Activated naive CD4-positive, alpha-beta T cell treated with anti-CD3 and anti-CD28 coated beads, Interleukin-2, amount 50 U/mL, for 72 hours (primary cell): ENCODE measurements at regions not wholly inside any gene's neighbourhood (a gene's known extent, or its start where the extent isn't known, plus 50 kb on each side); places are given as distances from the start of the nearest gene placed in this dataset.

Source experiments
- ATAC-seq, 2 donors: fragments of 150-1000 bp; cut with Tn5 transposase; 2 replicates each; pipeline ENCODE4 v1.10.0; 2021; ENCODE audit warnings: mild to moderate bottlenecking in 2 of 2, moderate library complexity in 2 of 2
- DNase-seq, 2 donors: peaks; one replicate each; pipeline ENCODE4 v3.0.0; 2021 to 2022; ENCODE audit warnings: low spot score in 2 of 2
- H3K27ac Mint-ChIP-seq, 2 donors: one replicate each; pipeline ENCODE4 v1.8.0; 2022; ENCODE audit warnings: mild to moderate bottlenecking in 2 of 2, mixed read lengths in 2 of 2
- H3K36me3 Mint-ChIP-seq, 2 donors: one replicate each; pipeline ENCODE4 v1.8.0; 2022; ENCODE audit warnings: mixed read lengths in 2 of 2
- H3K9me3 Mint-ChIP-seq, 2 donors: one replicate each; pipeline ENCODE4 v1.8.0; 2022; ENCODE audit warnings: mixed read lengths in 2 of 2

GRCh38 chr17:53950207-53950857 lies 127.6 kb downstream of the KIF2B start:
- Mint-ChIP-seq H3K9me3 (peaks cover 32 to 42% of the 10 kb centered on the region in 2 donors), H3K27ac (no peak overlapping the region), H3K36me3 (peaks cover 3 to 9% of the 10 kb centered on the region in 2 donors)
- no peak for ATAC-seq
- DNase-seq, result no peak

DNA sequence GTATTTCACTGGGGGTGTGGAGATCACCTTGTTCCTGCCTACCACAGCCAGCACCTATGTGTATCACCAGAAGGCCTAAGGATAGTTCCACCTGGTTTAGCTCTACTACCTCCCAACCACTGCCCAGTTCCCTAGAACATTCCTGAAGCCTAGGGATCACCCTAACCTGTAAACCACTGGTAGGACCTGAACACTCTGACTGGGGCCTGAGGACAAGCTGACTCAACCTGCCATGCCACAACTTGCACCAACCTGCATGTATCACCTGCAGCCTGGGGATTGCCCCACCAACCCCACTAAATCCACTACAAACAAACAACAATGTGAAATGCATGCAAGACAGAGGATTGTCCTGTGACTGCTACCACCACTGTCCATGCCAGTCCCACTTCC lies 128.1 kb downstream of the KIF2B start:
- ATAC-seq, result no peak
- peaks cover 35 to 46% of the 10 kb centered on the region in 2 donors for H3K9me3 Mint-ChIP-seq

DNA sequence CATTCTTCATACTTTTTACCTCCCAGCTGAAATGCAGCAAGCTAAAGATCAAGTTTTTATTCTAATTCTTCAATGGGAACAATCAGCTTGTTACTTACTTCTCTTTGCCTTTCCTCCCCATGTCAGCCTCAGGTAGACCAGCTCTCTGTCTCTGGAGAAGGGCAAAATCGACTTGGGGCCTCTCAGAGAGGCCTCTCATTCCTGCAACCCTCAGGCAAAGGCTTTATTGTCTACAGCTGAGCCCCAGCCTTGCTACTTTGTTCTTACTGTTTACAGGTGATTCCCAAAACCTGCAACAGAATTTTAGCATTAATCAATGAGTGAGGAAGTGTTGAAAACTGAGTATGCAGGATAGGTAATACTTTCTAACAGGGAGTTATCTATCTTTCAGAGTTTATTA lies 148.6 kb downstream of the KIF2B start:
- H3K9me3 Mint-ChIP-seq, result peaks cover 0 to 13% of the 10 kb centered on the region in 2 donors
- no peak overlapping the region for H3K27ac Mint-ChIP-seq
- no peaks in the 10 kb centered on the region for H3K36me3 Mint-ChIP-seq
- ATAC-seq (no peak), DNase-seq (no peak)

More for the DNA sequence above, 128.1 kb downstream of the KIF2B start:
- no peak for DNase-seq
- H3K36me3 Mint-ChIP-seq, result peaks cover 6 to 12% of the 10 kb centered on the region in 2 donors
- H3K27ac Mint-ChIP-seq, result no peak overlapping the region

DNA sequence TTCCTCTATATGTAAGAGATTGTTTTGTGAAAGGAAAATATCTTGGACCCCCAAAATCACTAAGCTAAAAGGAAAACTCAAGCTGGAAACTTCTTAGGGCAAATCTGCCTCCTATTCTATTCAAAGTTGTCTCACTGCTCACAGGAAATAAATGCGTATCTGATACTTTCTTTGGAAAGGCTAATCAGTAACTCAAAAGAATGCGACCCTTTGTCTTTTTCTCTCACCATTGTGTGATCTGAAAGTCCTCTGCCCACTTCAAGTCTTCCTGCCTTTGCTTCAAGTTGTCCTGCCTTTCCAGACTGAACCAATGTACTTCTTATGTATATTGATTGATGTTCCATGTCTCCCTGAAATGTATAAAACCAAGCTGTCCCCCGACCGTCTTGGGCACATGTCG lies 157.3 kb downstream of the KIF2B start:
- DNase-seq, result no peak
- no peak for ATAC-seq
- Mint-ChIP-seq H3K36me3 (no peaks in the 10 kb centered on the region), H3K27ac (no peak overlapping the region), H3K9me3 (peaks cover 9 to 17% of the 10 kb centered on the region in 2 donors)

GRCh38 chr17:53996131-53996530 lies 173.4 kb downstream of the KIF2B start:
- Mint-ChIP-seq H3K36me3 (no peaks in the 10 kb centered on the region), H3K9me3 (peaks cover 13 to 14% of the 10 kb centered on the region in 2 donors), H3K27ac (no peak overlapping the region)
- DNase-seq (no peak), ATAC-seq (no peak)

- Mint-ChIP-seq H3K27ac (no peak overlapping the region), H3K9me3 (peaks cover 15 to 20% of the 10 kb centered on the region in 2 donors), H3K36me3 (no peaks in the 10 kb centered on the region)
- no peak for ATAC-seq
- DNase-seq, result no peak
These were observed 174.2 kb downstream of the KIF2B start for GRCh38 chr17:53996890-53997289.

DNA sequence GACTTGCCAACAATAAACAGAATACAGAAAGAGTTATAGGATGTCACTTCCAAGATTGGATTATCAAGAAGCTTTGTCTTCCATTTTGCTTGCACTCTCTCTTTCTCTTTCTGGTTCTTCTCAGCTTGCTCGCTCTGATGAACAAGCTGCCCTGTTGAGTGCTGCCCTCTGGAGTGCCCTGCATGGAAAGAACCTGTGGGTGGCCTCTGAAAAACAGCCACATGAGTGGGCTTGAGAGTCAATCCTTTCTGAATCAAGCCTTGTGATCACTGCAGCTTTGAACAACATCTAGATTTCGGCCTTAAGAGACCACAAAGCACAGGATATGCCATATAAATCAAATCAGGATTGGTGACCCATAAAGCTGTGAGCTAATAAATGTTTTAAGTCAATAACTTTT lies 185.1 kb downstream of the KIF2B start:
- Mint-ChIP-seq H3K9me3 (peaks cover 17 to 26% of the 10 kb centered on the region in 2 donors), H3K36me3 (no peaks in the 10 kb centered on the region), H3K27ac (no peak overlapping the region)
- ATAC-seq, result no peak
- no peak for DNase-seq

DNA sequence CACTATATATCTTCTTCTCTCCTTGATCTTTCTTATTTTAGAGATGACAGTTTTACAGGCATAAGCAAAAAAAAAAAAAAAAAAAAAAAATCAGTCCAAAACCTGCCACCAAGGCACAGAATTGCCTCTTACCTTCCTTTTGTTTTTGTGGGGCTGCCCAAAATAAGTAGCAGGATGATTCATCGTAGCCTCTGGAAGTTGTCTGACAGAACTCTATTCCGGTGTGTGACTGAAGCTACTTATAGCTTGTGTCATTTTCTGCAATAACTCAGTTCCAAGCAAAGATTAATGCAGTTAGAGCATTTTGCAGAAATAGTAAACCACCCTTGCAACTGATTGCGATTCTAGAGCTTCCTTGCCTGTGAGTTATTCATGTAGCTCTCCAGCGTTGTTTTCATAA lies 186.8 kb downstream of the KIF2B start:
- Mint-ChIP-seq H3K36me3 (no peaks in the 10 kb centered on the region), H3K9me3 (peaks cover 19 to 32% of the 10 kb centered on the region in 2 donors), H3K27ac (no peak overlapping the region)
- ATAC-seq, result no peak
- no peak for DNase-seq

- ATAC-seq (no peak), DNase-seq (no peak)
- Mint-ChIP-seq H3K9me3 (peaks cover 26 to 41% of the 10 kb centered on the region in 2 donors), H3K36me3 (no peaks in the 10 kb centered on the region), H3K27ac (no peak overlapping the region)
These were observed 190.3 kb downstream of the KIF2B start for GRCh38 chr17:54013072-54013471.

DNA sequence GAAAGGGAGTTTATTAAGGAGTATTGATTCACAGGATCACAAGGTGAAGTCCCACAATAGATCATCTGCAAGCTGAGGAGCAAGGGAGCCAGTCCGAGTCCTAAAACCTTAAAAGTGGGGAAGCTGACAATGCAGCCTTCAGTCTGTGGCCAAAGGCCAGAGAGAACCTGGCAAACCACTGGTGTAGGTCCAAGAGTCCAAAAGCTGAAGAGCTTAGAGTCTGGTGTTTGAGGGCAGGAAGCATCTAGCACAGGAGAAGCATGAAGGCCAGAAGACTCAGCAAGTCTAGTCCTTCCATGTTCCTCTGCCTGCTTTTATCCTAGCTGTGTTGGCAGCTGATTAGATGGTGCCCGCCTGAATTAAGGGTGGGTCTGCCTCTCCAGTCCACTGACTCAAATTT lies 193.0 kb downstream of the KIF2B start:
- H3K27ac Mint-ChIP-seq, result no peak overlapping the region
- DNase-seq, result no peak
- peaks cover 32% of the 10 kb centered on the region in 2 donors for H3K9me3 Mint-ChIP-seq
- ATAC-seq, result no peak
- no peaks in the 10 kb centered on the region for H3K36me3 Mint-ChIP-seq

GRCh38 chr17:54021418-54021817 lies 198.7 kb downstream of the KIF2B start:
- Mint-ChIP-seq H3K36me3 (no peaks in the 10 kb centered on the region), H3K9me3 (peaks cover 31 to 40% of the 10 kb centered on the region in 2 donors), H3K27ac (no peak overlapping the region)
- no peak for DNase-seq
- ATAC-seq, result no peak

DNA sequence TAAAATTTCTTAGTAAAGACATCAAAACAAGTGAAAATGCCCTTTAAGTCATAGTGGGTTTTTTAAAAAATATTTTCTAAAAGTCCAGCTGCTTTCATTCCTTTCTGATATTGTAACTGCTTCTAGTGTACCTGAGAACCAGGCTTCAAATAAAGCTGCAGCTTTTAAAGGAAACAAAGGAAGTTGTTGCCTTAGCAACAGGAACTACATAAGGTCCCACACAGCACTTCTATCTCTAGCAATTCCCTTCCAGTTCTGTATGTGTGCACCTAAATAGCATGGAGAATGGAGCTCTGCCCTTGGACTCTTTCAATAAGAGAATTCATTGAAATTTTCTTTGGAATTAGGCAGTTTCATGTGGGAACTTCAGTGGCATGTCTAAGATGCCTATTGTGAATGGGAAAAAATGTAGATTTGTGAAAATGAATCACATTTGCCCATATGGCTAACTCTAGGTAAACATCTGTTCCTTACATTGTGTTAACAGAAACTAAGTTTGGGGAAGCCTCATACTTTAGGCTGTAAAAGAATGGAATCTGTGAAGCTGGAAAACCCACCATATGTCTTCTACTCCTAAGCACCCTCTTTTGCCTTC lies 206.4 kb downstream of the KIF2B start:
- Mint-ChIP-seq H3K27ac (no peak overlapping the region), H3K9me3 (peaks cover 15 to 24% of the 10 kb centered on the region in 2 donors), H3K36me3 (no peaks in the 10 kb centered on the region)
- ATAC-seq (no peak), DNase-seq (no peak)

DNA sequence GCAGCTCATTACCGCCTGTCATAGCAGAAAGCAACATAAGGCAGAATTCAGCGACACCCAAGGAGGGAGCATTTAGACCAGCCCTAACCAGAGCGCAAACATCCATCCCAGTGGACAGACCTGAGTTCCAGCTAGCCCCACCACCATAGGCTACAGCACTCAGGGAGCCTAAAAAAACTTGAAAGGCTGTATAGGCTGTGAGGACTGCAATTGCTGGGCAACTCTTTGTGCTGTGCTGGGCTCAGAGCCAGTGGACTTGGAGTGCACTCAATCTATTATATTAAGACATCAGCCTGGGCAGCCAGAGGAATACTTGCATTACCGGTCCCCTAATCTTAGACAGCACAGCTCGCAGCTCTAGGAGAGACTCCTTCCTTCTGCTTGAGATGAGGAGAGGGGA lies 207.3 kb downstream of the KIF2B start:
- Mint-ChIP-seq H3K9me3 (peaks cover 17 to 20% of the 10 kb centered on the region in 2 donors), H3K36me3 (no peaks in the 10 kb centered on the region), H3K27ac (no peak overlapping the region)
- DNase-seq (no peak), ATAC-seq (no peak)

DNA sequence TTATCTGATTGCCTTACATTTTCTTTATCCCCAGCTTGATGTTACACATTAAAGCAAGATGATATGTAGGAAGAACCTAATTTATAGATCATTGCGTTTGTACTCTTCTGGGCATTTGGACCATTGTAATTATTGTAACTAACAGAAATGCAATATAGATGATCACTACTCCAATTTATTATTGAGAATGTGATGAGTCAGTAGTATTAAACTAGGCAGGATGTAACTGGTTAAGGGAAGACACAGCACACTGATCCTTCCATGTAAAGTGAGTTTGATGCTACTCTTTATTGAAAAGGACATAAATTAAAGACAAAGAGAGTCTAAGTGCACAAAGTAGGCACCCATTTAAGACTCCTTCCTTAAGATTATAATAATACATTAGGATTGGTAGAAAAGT lies 223.8 kb downstream of the KIF2B start:
- peaks cover 11% of the 10 kb centered on the region in 2 donors for H3K36me3 Mint-ChIP-seq
- H3K27ac Mint-ChIP-seq, result no peak overlapping the region
- H3K9me3 Mint-ChIP-seq, result peaks cover 6 to 22% of the 10 kb centered on the region in 2 donors
- ATAC-seq, result no peak
- no peak for DNase-seq

GRCh38 chr17:54063639-54064038 lies 240.9 kb downstream of the KIF2B start:
- no peak for ATAC-seq
- H3K27ac Mint-ChIP-seq, result no peak overlapping the region
- H3K9me3 Mint-ChIP-seq, result peaks cover 15 to 18% of the 10 kb centered on the region in 2 donors
- H3K36me3 Mint-ChIP-seq, result no peaks in the 10 kb centered on the region
- DNase-seq, result no peak

GRCh38 chr17:54085020-54085419 lies 262.3 kb downstream of the KIF2B start:
- no peak for DNase-seq
- H3K9me3 Mint-ChIP-seq, result peaks cover 23 to 30% of the 10 kb centered on the region in 2 donors
- H3K36me3 Mint-ChIP-seq, result peaks cover 0 to 5% of the 10 kb centered on the region in 2 donors
- no peak for ATAC-seq
- no peak overlapping the region for H3K27ac Mint-ChIP-seq

- DNase-seq (no peak), ATAC-seq (no peak)
- Mint-ChIP-seq H3K36me3 (peaks cover 0 to 5% of the 10 kb centered on the region in 2 donors), H3K27ac (no peak overlapping the region), H3K9me3 (peaks cover 26 to 30% of the 10 kb centered on the region in 2 donors)
These were observed 263.2 kb downstream of the KIF2B start for GRCh38 chr17:54085934-54086333.

DNA sequence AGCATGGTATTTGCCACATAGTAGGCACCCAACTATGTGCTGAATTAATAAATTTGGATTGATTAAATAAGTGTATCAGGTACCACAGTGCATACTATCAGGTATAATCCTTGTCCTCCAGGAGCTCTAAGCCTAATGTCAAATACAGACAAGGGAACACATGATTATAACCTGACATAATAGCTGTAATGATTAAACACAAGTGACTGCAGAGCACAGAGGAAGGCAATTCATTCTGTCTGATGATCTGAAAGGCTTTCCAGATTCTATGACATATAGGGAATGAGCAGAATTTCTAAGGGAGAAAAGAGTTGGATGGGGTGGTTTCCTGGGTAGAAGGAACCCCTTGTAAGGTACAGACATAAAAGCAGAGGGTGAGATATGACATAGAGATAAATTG lies 273.5 kb downstream of the KIF2B start:
- H3K27ac Mint-ChIP-seq, result no peak overlapping the region
- no peak for DNase-seq
- H3K36me3 Mint-ChIP-seq, result no peaks in the 10 kb centered on the region
- peaks cover 12 to 18% of the 10 kb centered on the region in 2 donors for H3K9me3 Mint-ChIP-seq
- ATAC-seq, result no peak
